SK-MEL-5 (cell line): ENCODE measurements at regions not wholly inside any gene's neighbourhood (a gene's known extent, or its start where the extent isn't known, plus 50 kb on each side); places are given as distances from the start of the nearest gene placed in this dataset.

Experiments
- DNase-seq: peaks from one replicate; pipeline ENCODE4 v3.0.0-alpha.2; 2016; ENCODE audit warnings: low read depth, low spot score
- in situ Hi-C: cut with HindIII; loops from 2 replicates; pipeline ENCODE4 v1.10.0; 2016; ENCODE audit warnings: low sequenced_read_pairs, high pct_unique_total_duplicates, low pct_unique_long_range_greater_than_20kb

DNA sequence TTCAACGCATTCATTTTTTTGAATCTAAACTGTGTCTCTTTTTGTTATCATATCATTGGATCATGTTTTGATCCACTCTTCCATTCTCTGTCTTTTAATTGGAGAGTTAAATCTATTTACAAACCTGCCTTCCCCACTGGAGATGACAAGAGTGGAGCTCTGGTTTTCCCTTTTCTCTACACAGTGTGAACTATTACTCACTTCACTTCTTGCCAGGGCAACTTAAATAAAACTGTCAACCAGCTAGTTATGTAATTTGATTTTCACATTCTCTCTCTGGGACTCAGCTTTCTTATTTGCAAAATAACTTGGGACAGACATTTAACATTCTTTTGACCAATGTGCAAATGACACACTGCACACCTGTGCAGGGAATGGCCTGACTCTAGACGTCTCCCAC lies 230.8 kb upstream of the CST7 start:
- in situ Hi-C loops, result no loop called here
- no peak for DNase-seq

DNA sequence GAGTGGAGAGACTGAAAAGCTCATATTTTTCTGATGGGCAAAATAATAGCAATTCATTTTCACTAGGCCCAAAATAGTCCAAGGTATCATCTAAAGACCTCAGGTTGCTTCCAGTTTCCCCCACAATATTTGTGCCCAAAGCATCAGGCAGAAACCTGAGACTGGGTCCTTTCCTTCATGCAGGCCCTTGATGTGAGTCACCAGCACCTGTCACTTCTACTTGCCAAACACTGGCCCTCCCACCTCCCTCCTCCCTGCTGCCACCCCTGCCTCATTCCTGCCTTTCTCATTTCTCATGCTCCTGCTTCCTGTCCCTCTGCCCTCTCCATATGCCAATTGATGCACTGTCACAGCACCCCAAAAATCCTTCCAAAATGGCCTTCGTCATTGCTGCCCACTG lies 230.4 kb upstream of the CST7 start:
- in situ Hi-C loops, result no loop called here
- no peak for DNase-seq

DNA sequence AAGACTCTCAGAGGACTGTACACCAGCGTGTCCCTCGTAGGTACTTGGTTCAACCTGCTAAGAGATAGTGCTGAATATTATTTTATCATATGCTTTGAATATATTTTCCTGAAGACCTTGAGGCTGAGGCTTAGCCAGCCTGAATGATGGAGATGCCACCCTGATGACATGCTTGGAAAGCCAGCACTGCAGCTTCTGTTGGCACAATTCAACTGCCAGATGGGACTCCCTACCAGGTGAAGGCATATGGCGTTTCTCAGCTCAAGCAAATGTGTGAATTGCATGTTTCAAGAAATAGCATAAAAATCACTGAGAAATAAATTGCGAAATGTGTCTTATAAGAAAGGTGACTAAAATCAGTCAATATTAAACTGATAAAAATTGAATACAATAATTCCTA lies 228.1 kb upstream of the CST7 start:
- no peak for DNase-seq
- in situ Hi-C loops, result no loop called here

DNA sequence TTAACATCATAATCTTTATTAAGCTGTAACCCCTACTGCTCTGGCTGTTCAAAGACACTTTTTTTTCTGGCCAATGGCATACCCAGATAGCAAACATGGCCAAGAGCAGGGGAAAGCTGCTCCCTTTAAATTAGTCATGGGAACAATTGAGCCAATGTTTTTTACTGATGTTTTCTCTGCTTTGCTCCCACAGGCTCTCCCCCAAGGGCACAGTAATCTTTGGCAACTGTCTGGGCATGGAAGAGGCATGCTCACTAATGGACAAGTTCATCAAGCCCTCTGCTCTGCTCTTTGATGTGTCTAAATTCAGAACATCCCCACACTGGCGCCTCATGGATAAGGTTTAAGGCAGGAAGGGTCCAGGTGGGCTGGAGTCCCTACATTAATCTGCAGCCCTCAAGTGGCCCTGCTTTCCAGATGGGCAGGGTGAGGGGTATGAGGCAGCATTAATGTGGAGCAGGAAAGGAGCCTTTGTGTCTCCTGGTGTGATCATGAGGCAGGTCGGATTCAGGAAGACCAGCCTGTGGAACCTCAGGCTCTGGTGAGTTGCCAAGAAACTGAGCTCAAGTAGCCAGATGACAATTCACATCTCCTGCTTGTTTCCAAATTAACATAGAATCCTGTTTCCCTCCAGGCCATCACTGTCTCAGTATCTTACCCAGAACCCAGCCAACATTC lies 227.0 kb upstream of the CST7 start:
- no peak for DNase-seq
- in situ Hi-C loops, result no loop called here

DNA sequence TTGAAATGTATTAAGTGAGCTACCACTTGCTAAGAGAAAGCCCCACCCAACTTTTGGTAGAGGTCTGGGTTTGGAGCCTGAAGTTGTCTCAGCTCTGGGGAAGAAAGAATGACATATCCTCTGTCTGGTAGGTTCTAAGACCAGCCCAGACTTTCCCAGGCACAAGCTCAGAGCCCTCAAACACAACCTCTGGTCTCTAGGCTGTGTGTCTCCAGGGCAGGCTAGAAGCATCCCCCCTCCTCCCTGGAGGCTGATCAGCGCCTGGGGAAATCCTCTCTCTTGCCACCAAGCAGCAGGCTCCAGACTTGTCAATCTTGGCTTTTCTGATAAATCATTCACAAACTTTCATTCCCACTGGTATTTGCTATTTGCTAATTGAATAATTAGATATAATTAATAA lies 226.5 kb upstream of the CST7 start:
- no peak for DNase-seq
- in situ Hi-C loops, result no loop called here

DNA sequence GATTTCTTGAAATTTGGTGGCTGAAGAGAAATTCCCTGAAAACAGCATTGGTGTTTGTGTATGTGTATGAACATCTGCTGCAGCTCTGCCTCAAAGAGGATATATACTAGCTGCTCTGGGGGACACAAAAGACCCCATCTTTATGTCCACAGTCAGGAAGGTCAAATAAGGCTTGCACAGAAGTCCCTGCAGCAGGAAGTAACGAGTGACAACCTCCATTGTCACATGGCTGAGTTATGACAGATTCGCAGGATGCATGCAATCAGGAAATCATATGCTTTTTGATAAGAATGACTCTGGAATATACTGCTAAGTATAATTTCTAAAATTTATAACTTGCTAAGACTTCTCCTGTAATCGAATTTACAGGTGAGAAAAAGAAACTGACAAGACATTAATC lies 225.9 kb upstream of the CST7 start:
- DNase-seq, result no peak
- in situ Hi-C loops, result no loop called here

DNA sequence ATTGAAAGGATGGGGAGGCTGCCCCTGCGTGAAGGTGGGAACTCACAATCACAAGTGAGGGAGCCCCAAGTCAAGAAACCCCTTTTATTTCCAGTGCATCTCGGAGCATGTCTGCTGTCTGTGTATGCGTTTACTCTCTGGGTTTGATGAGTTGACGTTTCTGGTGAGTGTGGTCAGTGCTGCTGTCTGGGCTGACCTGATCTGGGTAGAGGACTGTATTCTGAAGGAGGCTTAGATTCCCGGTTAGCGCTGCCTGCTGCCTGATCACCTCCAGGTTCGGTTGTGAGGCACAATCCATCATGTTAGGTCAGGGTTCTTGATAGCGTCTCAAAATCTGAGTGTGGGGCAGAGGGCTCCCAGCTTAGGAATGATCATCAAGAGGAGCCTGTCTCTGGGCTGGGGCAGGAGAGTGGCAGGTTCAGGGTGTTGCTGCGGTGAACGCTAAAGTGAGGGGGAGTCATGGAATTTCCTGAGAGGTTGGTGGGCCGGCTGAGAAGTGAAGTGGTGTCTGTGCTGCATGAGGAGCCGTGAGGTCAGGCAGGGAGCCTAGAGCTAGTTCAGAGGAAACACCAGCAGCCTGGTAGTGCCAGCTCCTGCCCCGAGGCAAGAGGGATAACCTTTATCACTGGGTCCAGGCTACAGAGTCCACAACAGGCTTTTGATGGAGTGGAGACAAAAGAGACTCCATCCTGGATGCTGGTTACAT lies 225.3 kb upstream of the CST7 start:
- in situ Hi-C loops, result no loop called here
- no peak for DNase-seq

DNA sequence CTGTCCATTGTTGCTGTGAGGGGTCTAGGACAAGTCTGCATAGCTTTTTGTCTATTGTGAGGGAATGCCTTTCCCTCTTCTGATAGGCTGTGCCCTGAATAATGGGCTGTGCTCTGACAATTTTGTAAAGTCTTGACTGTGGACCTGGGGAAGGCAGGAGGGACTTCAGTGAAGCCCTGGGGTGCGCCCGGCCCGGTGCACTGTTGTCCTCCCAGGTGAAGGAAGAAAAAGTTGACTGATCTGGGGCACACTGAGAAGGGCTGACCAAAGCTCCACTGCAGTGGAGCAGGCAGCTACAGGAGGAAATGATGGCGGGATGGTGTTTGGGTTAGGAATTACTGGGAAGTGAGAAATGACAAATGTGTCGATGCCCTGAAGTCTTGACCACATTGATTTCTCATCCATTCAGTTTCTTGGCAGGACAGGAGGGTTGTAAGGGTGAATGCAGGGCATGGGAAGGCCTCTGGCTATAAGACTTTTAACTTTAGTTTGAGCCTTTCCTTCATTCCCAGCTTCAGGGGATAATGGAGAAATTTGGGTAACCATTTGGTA lies 224.0 kb upstream of the CST7 start:
- DNase-seq, result no peak
- in situ Hi-C loops, result no loop called here

DNA sequence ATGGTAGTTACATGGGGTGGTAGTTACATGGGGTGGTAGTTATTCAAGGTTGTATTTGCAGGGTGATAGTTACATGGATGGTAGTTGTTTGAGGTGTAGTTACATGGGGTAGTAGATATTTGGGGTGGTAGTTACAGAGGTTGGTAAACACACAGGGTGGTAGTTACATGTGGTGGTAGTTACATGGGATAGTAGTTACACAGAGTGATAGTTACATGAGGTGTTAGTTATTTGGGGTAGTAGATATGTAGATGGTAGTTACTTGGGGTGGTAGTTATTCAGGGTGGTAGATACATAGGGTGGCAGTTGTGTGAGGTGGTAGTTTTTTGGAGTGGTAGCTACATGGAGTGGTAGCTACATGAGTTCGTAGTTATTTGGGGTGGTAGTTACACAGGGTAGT lies 221.3 kb upstream of the CST7 start:
- no peak for DNase-seq
- in situ Hi-C loops, result no loop called here

DNA sequence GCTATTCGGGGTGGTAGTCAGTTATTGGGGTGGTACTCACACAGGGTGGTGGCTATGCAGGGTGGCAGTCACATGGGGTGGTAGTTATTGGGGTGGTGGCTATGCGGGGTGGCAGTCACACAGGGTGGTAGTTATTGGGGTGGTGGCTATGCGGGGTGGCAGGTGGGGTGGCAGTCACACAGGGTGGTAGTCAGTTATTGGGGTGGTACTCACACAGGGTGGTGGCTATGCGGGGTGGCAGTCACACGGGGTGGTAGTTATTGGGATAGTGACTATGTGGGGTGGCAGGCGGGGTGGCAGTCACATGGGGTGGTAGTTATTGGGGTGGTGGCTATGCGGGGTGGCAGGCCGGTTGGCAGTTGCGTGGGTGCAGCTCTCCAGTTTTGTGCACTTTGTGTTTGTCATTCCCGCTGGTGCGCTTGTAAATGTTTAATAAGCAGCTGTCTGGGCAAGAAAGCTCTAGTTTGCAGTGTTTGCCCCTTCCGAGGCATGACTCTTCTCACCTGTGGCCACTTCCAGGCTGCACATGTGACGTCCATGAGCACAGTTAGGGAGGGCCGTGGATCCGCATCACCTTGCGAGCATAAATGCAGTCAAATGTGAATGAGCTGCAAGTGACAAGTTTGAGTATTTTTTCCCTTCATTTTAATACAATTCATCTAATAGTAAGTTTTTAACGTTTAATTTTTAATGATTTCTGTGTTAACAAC lies 219.0 kb upstream of the CST7 start:
- no peak for DNase-seq
- in situ Hi-C loops, result no loop called here

DNA sequence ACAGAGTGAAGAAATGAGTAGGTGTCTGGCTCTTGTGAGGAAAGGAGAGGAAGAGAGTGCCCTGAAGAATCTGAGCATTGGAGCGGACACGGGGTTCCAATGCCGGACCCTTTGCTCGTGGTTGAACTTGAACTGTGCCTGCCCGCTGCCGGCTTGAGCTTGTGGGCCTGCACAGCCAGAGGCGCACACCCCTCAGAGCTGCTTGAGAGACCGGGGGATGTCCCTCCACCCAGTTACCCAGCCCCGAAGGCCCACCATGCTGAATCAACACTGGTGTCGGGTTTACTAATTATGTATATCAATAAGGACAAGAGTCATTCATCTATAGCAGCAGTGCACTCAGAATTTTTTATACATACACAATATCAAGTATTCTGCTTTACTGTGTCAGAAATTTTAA lies 218.3 kb upstream of the CST7 start:
- in situ Hi-C loops, result no loop called here
- no peak for DNase-seq

DNA sequence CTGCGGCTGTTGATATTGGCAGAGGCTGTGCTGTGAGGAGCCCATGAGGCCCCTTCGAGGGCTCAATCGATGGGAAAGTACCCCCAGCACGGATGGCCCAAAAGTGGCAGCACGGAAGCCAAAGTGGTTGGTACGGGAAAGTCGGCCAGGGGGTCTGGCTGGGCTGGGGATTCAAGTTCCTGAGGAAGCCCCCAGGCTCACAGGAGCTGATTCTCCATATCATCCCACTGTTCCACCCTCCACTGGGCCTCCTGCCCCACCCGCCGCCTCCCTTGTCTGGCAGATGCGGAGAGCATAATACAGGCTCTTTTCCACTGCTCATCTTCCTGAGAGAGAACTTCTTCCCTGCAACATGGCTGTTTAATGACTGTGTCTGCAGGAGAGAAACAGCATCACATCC lies 217.8 kb upstream of the CST7 start:
- in situ Hi-C loops, result no loop called here
- DNase-seq, result no peak

DNA sequence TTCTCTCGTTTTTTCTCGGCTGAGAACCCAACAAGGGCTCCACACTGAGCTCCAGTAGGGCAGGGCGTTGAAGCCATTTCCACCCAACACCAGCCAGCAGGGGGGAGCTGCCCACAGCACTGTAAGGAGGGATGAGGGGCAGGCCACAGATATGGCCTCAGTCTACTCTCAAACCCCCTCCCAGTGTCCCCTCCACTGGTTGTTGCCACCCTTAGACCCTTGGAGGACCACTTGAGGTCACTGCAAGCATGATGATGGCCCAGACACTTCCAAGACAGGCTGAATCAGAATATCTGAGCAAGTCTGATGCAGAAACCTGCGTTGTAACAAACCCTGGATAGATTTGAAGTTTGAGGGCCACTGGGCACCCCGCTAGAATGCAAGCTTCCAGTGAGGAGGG lies 217.0 kb upstream of the CST7 start:
- no peak for DNase-seq
- in situ Hi-C loops, result no loop called here

DNA sequence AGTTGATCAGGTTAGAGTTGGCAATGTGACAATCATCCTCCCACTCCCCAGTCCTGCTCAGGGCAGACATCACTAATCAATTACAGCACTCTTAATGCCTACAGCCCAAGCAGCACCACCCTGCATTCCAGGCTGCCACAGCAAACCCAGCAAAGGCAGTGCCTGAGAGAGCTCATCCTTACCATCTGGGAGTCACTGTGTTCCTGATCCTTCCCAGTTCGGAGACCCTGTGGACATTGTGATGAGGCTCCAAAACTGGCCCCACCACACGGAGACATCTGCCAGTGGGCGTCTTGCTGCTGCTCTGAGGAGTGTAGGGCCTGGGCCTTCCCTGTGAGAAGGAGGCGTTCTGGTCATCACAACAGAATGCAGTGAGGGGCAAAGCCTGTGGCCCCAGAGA lies 216.5 kb upstream of the CST7 start:
- in situ Hi-C loops, result no loop called here

DNA sequence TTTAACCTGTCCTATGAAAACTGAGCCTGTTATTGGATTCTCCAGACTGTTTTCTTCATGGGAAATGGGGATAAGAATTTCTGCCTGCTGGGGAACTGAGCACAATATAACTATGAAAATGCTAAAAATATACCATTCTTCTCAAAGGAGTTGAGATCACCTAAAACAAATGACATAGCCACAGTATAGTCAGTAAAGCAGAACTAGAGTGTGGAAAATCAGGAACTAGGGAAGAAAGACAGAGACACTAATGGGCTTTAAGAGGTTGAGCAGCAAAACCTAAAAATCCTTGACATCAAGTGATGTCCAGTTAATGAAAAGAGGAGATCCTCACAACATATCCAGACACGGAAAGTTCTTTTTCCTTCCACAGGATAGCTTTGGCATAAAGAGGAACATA lies 215.7 kb upstream of the CST7 start:
- no peak for DNase-seq
- in situ Hi-C loops, result no loop called here

More for the DNA sequence above, 216.5 kb upstream of the CST7 start:
- no peak for DNase-seq

DNA sequence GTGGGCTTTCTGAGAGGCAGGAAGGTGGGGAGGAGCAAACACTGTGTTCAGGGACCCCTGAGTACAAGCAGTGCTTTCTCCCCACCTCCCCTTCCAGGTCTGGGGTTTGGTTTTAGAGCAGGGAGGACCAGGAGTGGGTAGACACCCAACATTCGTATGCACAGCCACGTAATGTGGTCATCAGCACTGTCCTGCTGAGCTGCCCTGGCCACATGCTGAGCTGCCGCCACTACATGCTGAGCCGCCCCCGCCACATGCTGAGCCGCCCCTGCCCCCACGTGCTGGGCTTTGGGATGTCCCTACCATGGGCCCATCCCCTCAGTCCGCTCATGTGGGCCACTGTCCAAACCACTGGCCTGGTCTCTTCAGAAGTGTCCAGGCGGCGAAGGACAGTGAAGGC lies 214.9 kb upstream of the CST7 start:
- in situ Hi-C loops, result no loop called here
- DNase-seq, result no peak

DNA sequence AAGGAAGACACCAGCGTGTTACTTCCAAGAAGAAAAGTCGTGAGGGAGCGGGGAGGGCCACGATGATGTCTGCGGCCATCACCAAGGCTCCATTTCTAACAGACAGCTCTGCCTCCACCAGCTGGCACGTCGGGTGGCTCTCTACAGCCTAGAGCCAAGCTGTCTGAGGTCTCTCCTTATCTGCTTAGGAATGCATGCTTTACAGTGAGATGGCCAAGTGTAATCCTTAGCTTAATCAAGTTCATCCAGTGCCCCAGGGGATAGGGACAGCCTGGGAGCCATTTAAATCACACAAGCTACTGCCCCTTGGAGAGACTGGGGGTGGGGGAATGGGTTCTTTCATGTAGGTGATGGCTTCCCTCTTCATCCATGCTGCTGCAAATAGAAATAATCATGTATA lies 213.8 kb upstream of the CST7 start:
- DNase-seq, result no peak
- in situ Hi-C loops, result no loop called here

DNA sequence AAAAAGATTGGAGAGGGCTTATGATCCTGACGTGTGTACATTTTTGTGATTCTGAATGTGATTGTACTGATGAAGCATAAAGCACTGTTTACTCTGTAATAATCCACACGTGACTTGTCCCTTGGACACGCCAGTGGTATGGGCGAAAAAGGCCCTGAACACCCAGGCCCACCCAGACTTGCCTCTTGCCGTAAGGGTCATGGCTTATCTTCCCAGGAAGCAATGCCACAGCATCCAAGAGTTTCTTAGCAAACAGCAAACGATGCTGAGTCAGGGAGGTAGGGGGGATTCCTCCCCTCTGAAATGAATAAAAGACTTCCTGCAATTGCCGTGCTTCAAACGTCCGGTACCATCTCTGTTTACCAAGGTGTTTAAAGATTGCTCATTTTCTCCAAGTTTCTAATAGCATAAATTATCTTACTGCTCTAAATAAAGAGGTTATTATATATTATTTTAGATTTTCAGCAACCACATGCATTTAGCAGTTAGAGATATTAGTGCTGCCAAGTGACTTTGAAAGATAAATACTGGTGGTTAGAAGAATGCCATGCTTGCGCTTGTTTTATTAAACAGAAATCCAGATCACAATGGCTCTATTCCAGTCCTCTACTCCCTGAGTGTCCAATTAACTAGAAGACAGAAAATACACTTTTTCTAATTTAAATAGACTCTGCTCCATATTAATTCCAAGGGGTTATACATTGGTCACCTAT lies 212.8 kb upstream of the CST7 start:
- DNase-seq, result no peak
- in situ Hi-C loops, result no loop called here
